Activated CD8-positive, alpha-beta memory T cell treated with anti-CD3 and anti-CD28 coated beads, Interleukin-2, amount 50 U/mL, for 48 hours (primary cell): ENCODE measurements at regions not wholly inside any gene's neighbourhood (a gene's known extent, or its start where the extent isn't known, plus 50 kb on each side); places are given as distances from the start of the nearest gene placed in this dataset.

ENCODE experiments used
- DNase-seq: peaks from one replicate; pipeline ENCODE4 v3.0.0-alpha.2; 2020

- no peak for DNase-seq
These were observed 102.0 kb downstream of the TMEM18 start for GRCh38 chr2:575030-575726.

- no peak for DNase-seq
These were observed 103.3 kb downstream of the TMEM18 start for GRCh38 chr2:573805-574392.

GRCh38 chr2:573025-573424 lies 104.2 kb downstream of the TMEM18 start:
- DNase-seq: no peak

GRCh38 chr2:569681-570080 lies 107.5 kb downstream of the TMEM18 start:
- DNase-seq: no peak

- no peak for DNase-seq
These were observed 108.5 kb downstream of the TMEM18 start for GRCh38 chr2:568639-569235.

GRCh38 chr2:567865-568638 lies 109.2 kb downstream of the TMEM18 start:
- no peak for DNase-seq

- no peak for DNase-seq
These were observed 109.7 kb downstream of the TMEM18 start for GRCh38 chr2:567496-567864.

- DNase-seq: no peak
These were observed 110.6 kb downstream of the TMEM18 start for GRCh38 chr2:566379-567313.

GRCh38 chr2:564471-565181 lies 112.6 kb downstream of the TMEM18 start:
- DNase-seq: no peak

GRCh38 chr2:563512-563911 lies 113.7 kb downstream of the TMEM18 start:
- no peak for DNase-seq

- DNase-seq: no peak
These were observed 114.5 kb downstream of the TMEM18 start for GRCh38 chr2:562391-563364.

- DNase-seq: no peak
These were observed 118.3 kb downstream of the TMEM18 start for GRCh38 chr2:558879-559278.

GRCh38 chr2:558302-558642 lies 118.9 kb downstream of the TMEM18 start:
- DNase-seq: no peak

- DNase-seq: no peak
These were observed 119.4 kb downstream of the TMEM18 start for GRCh38 chr2:557635-558301.

GRCh38 chr2:556485-556884 lies 120.7 kb downstream of the TMEM18 start:
- no peak for DNase-seq

GRCh38 chr2:555164-555922 lies 121.9 kb downstream of the TMEM18 start:
- no peak for DNase-seq

GRCh38 chr2:554444-554843 lies 122.8 kb downstream of the TMEM18 start:
- no peak for DNase-seq

- DNase-seq: no peak
These were observed 124.3 kb downstream of the TMEM18 start for GRCh38 chr2:552906-553305.

- DNase-seq: no peak
These were observed 125.6 kb downstream of the TMEM18 start for GRCh38 chr2:551621-552020.
